GM23338 (cell line): ENCODE measurements at regions not wholly inside any gene's neighbourhood (a gene's known extent, or its start where the extent isn't known, plus 50 kb on each side); places are given as distances from the start of the nearest gene placed in this dataset.

Experiments used
- EZH2 ChIP-seq: fragments of 200-600 bp; sonication (generic); IDR thresholded peaks from one replicate; pipeline ENCODE4 v1.8.0; 2017; ENCODE audit warnings: antibody characterized with exemption, mild to moderate bottlenecking, low read depth; ENCODE audit not compliant: unreplicated experiment
- JUNB ChIP-seq: IDR thresholded peaks from one replicate; pipeline ENCODE4 v1.6.1; 2016; ENCODE audit warnings: antibody characterized with exemption; ENCODE audit not compliant: unreplicated experiment
- NANOG ChIP-seq: IDR thresholded peaks from 2 replicates; pipeline ENCODE4 v1.6.1; 2016; ENCODE audit warnings: antibody characterized with exemption, borderline replicate concordance
- ZNF114 ChIP-seq: fragments of 250-450 bp; sonication (Bioruptor Pico); IDR thresholded peaks from 2 replicates; pipeline ENCODE4 v1.5.0; 2020; ENCODE audit warnings: mild to moderate bottlenecking, moderate library complexity
- ZNF331 ChIP-seq: fragments of 250-450 bp; sonication (Bioruptor Pico); IDR thresholded peaks from 2 replicates; pipeline ENCODE4 v1.5.0; 2020; ENCODE audit warnings: low read depth, mild to moderate bottlenecking, moderate library complexity
- TF ChIP-seq, protein P1 (sequence below): fragments of 250-450 bp; sonication (Bioruptor Pico); IDR thresholded peaks from 2 replicates; pipeline ENCODE4 v1.5.0; 2020; ENCODE audit warnings: mild to moderate bottlenecking, moderate library complexity
- TF ChIP-seq, protein P2 (sequence below): IDR thresholded peaks from 2 replicates; pipeline ENCODE4 v1.6.1; 2016; ENCODE audit warnings: antibody characterized with exemption
- TF ChIP-seq, protein P3 (sequence below), 2 experiments: fragments of 200-600 bp in 1 of 2; sonication (generic) in 1 of 2; conservative IDR thresholded peaks; 2 replicates each; pipeline versions ENCODE4 v1.5.1 to v1.6.1; 2016 to 2017; ENCODE audit warnings: antibody characterized with exemption in 2 of 2, low read depth in 2 of 2, mild to moderate bottlenecking in 2 of 2, moderate library complexity in 1 of 2

DNA sequence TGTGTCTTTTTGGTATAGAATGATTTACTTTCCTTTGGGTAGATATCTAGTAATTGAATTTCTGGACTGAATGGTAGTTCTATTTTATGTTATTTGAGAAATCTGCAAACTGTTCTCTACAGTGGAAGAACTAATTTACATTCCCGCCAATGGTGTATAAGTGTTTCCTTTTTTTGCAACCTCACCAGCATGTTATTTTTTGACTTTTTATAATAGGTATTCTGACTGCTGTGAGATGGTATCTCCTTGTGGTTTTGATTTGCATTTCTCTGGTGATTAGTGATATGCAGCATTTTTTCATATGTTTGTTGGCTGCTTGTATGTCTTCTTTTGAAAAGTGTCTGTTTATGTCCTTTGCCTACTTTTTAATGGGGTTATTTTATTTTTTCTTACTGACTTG lies 607.2 kb downstream of the OTOL1 start (continued):
- TF ChIP-seq, protein P1, sequence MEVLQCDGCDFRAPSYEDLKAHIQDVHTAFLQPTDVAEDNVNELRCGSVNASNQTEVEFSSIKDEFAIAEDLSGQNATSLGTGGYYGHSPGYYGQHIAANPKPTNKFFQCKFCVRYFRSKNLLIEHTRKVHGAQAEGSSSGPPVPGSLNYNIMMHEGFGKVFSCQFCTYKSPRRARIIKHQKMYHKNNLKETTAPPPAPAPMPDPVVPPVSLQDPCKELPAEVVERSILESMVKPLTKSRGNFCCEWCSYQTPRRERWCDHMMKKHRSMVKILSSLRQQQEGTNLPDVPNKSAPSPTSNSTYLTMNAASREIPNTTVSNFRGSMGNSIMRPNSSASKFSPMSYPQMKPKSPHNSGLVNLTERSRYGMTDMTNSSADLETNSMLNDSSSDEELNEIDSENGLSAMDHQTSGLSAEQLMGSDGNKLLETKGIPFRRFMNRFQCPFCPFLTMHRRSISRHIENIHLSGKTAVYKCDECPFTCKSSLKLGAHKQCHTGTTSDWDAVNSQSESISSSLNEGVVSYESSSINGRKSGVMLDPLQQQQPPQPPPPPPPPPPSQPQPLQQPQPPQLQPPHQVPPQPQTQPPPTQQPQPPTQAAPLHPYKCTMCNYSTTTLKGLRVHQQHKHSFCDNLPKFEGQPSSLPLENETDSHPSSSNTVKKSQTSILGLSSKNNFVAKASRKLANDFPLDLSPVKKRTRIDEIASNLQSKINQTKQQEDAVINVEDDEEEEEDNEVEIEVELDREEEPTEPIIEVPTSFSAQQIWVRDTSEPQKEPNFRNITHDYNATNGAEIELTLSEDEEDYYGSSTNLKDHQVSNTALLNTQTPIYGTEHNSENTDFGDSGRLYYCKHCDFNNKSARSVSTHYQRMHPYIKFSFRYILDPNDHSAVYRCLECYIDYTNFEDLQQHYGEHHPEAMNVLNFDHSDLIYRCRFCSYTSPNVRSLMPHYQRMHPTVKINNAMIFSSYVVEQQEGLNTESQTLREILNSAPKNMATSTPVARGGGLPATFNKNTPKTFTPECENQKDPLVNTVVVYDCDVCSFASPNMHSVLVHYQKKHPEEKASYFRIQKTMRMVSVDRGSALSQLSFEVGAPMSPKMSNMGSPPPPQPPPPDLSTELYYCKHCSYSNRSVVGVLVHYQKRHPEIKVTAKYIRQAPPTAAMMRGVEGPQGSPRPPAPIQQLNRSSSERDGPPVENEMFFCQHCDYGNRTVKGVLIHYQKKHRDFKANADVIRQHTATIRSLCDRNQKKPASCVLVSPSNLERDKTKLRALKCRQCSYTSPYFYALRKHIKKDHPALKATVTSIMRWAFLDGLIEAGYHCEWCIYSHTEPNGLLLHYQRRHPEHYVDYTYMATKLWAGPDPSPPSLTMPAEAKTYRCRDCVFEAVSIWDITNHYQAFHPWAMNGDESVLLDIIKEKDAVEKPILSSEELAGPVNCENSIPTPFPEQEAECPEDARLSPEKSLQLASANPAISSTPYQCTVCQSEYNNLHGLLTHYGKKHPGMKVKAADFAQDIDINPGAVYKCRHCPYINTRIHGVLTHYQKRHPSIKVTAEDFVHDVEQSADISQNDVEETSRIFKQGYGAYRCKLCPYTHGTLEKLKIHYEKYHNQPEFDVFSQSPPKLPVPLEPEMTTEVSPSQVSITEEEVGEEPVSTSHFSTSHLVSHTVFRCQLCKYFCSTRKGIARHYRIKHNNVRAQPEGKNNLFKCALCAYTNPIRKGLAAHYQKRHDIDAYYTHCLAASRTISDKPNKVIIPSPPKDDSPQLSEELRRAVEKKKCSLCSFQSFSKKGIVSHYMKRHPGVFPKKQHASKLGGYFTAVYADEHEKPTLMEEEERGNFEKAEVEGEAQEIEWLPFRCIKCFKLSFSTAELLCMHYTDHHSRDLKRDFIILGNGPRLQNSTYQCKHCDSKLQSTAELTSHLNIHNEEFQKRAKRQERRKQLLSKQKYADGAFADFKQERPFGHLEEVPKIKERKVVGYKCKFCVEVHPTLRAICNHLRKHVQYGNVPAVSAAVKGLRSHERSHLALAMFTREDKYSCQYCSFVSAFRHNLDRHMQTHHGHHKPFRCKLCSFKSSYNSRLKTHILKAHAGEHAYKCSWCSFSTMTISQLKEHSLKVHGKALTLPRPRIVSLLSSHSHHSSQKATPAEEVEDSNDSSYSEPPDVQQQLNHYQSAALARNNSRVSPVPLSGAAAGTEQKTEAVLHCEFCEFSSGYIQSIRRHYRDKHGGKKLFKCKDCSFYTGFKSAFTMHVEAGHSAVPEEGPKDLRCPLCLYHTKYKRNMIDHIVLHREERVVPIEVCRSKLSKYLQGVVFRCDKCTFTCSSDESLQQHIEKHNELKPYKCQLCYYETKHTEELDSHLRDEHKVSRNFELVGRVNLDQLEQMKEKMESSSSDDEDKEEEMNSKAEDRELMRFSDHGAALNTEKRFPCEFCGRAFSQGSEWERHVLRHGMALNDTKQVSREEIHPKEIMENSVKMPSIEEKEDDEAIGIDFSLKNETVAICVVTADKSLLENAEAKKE: no peak
- TF ChIP-seq EZH2 (no peak), ZNF331 (CRISPR knock-in tag) (no peak), JUNB (no peak), NANOG (no peak), ZNF114 (CRISPR knock-in tag) (no peak)
- TF ChIP-seq, protein P2, sequence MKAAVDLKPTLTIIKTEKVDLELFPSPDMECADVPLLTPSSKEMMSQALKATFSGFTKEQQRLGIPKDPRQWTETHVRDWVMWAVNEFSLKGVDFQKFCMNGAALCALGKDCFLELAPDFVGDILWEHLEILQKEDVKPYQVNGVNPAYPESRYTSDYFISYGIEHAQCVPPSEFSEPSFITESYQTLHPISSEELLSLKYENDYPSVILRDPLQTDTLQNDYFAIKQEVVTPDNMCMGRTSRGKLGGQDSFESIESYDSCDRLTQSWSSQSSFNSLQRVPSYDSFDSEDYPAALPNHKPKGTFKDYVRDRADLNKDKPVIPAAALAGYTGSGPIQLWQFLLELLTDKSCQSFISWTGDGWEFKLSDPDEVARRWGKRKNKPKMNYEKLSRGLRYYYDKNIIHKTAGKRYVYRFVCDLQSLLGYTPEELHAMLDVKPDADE: no peak
- TF ChIP-seq, protein P3, sequence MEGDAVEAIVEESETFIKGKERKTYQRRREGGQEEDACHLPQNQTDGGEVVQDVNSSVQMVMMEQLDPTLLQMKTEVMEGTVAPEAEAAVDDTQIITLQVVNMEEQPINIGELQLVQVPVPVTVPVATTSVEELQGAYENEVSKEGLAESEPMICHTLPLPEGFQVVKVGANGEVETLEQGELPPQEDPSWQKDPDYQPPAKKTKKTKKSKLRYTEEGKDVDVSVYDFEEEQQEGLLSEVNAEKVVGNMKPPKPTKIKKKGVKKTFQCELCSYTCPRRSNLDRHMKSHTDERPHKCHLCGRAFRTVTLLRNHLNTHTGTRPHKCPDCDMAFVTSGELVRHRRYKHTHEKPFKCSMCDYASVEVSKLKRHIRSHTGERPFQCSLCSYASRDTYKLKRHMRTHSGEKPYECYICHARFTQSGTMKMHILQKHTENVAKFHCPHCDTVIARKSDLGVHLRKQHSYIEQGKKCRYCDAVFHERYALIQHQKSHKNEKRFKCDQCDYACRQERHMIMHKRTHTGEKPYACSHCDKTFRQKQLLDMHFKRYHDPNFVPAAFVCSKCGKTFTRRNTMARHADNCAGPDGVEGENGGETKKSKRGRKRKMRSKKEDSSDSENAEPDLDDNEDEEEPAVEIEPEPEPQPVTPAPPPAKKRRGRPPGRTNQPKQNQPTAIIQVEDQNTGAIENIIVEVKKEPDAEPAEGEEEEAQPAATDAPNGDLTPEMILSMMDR (conservative IDR thresholded peaks at IDR 0.05; ENCODE audit: low read depth in 2 of 2): no peak
